RWPE1 (cell line): ENCODE measurements at regions not wholly inside any gene's neighbourhood (a gene's known extent, or its start where the extent isn't known, plus 50 kb on each side); places are given as distances from the start of the nearest gene placed in this dataset.

ENCODE experiments used
- CTCF ChIA-PET: fragments of 350-600 bp; sonication (Branson Sonifier 250); formaldehyde crosslinking; extraction: SDS; loops from one replicate; lab custom pipeline; 2021; lab: Yijun Ruan, JAX
- POLR2A ChIA-PET: fragments of 400-600 bp; formaldehyde crosslinking; extraction: SDS; loops from one replicate; lab custom pipeline; 2020; ENCODE audit warnings: antibody characterized with exemption; ENCODE audit not compliant: low non-redundant PET; lab: Yijun Ruan, JAX
- DNase-seq: peaks from one replicate; pipeline ENCODE4 v3.0.0; 2012; ENCODE audit warnings: low spot score
- H3K27ac ChIP-seq: fragments of 450-650 bp; 2 replicates; pipeline ENCODE4 v1.5.1; 2017
- CTCF ChIP-seq: fragments of 450-650 bp; conservative IDR thresholded peaks from 2 replicates; pipeline ENCODE4 v1.5.1; 2017; ENCODE audit warnings: low read depth, mild to moderate bottlenecking

GRCh38 chrX:9351126-9351525 is 113.7 kb upstream of the TBL1X start:
- POLR2A ChIA-PET = no interaction called here
- no peak for TF ChIP-seq CTCF
- CTCF ChIA-PET = no interaction called here
- no peak for DNase-seq
- peak overlapping the region; percentile 48 for H3K27ac ChIP-seq

GRCh38 chrX:9352243-9352642 is 112.6 kb upstream of the TBL1X start:
- no peak for DNase-seq
- no peak overlapping the region for H3K27ac ChIP-seq
- CTCF ChIA-PET = interaction anchor here (0.7 kb wide), 2 partner anchors 258 to 1101 kb away, joined by 3 read pairs; no protein-coding TSS in a partner anchor
- POLR2A ChIA-PET = no interaction called here
- TF ChIP-seq CTCF = no peak

- peak overlapping the region; percentile 61 for H3K27ac ChIP-seq
- POLR2A ChIA-PET = no interaction called here
- CTCF ChIA-PET = interaction anchor here (0.7 kb wide), 1 partner anchor 258 kb away, joined by 3 read pairs; no protein-coding TSS in a partner anchor
- no peak for DNase-seq
- TF ChIP-seq CTCF = no peak
Measured at GRCh38 chrX:9352694-9353411, 112.0 kb upstream of the TBL1X start.

DNA sequence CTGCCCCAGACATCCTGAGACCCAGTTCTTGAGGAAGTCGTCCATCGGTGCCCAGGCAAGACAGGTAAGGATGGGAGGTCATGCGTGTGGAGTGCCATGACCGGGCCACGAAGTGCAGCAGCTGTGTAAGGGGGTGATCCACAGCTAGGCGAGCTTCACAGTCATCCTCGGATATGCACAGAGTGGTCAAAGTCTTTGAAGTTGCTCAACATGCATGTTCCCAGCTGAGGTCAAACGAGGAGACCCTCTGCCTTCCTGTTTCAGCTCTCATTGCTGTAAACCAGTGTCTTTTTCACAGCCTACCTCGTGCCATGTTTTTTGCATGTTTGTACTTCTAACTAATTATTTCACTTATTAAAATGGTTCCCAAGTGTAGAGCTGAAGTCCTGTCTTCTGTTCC is 109.9 kb upstream of the TBL1X start:
- CTCF ChIA-PET = no interaction called here
- H3K27ac ChIP-seq = no peak overlapping the region
- no peak for DNase-seq
- POLR2A ChIA-PET = no interaction called here
- no peak for TF ChIP-seq CTCF

- no peak for TF ChIP-seq CTCF
- ChIA-PET CTCF (interaction anchor here (0.6 kb wide), 1 partner anchor 163 kb away, joined by 3 read pairs; no protein-coding TSS in a partner anchor), POLR2A (no interaction called here)
- no peak overlapping the region for H3K27ac ChIP-seq
- no peak for DNase-seq
Measured at GRCh38 chrX:9355739-9356138, 109.1 kb upstream of the TBL1X start.

DNA sequence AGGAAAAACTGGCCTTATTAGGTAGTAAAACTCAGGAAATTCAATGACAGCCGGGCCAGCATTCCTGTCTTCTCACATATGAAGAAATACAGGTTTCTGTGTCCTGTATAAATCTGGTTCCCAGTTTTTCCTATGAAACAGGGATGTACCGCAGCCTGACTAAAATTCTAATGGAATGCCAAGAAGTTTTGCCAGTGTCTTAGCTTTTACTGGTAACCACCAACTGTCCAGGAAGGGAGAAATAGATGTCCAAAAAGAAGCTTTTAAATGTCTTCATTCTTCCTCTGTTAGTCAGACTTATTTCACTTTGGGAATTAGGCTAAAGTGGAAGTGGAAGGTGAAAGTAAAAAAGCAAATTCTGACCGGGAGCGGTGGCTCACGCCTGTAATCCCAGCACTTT is 108.0 kb upstream of the TBL1X start:
- H3K27ac ChIP-seq = no peak overlapping the region
- ChIA-PET POLR2A (no interaction called here), CTCF (no interaction called here)
- DNase-seq = no peak
- no peak for TF ChIP-seq CTCF
